Fibroblast of lung (primary cell): ENCODE measurements at regions not wholly inside any gene's neighbourhood (a gene's known extent, or its start where the extent isn't known, plus 50 kb on each side); places are given as distances from the start of the nearest gene placed in this dataset.

Experiments used
- DNase-seq, 2 donors: peaks; one replicate each; pipeline versions ENCODE4 v3.0.0 to v3.0.0-alpha.2; 2010; ENCODE audit warnings: low read depth in 2 of 2
- H2AFZ ChIP-seq: 2 replicates; pipeline ENCODE4 v1.5.1; 2012; ENCODE audit warnings: low read length, control low read depth, inconsistent platforms
- H3K27ac ChIP-seq: 2 replicates; pipeline ENCODE4 v1.5.1; 2011; ENCODE audit warnings: low read length, control low read depth; ENCODE audit not compliant: insufficient read depth
- H3K27me3 ChIP-seq: 2 replicates; pipeline ENCODE4 v1.5.1; 2011; ENCODE audit warnings: mild to moderate bottlenecking, low read length; ENCODE audit not compliant: control insufficient read depth, insufficient read depth
- H3K36me3 ChIP-seq: 2 replicates; pipeline ENCODE4 v1.5.1; 2011; ENCODE audit warnings: low read length; ENCODE audit not compliant: control insufficient read depth, insufficient read depth
- H3K4me1 ChIP-seq: 2 replicates; pipeline ENCODE4 v1.5.1; 2011; ENCODE audit warnings: low read length; ENCODE audit not compliant: control insufficient read depth, insufficient read depth; ENCODE audit errors: extremely low read depth
- H3K4me2 ChIP-seq: 2 replicates; pipeline ENCODE4 v1.5.1; 2011; ENCODE audit warnings: low read length, control low read depth; ENCODE audit not compliant: insufficient read depth; ENCODE audit errors: extremely low read depth
- H3K4me3 ChIP-seq, 4 experiments: fragments of 200-600 bp in 1 of 4; sonication (generic) in 1 of 4; replicated peaks in 1 of 4; 2 replicates each; pipeline ENCODE4 v1.5.1; 2011 to 2016; ENCODE audit warnings: low read length in 4 of 4, low read depth in 3 of 4, mild to moderate bottlenecking in 3 of 4, control low read depth in 2 of 4, inconsistent platforms in 1 of 4, mixed read lengths in 1 of 4; ENCODE audit not compliant: insufficient read depth in 1 of 4; ENCODE audit errors: control extremely low read depth in 1 of 4
- H3K79me2 ChIP-seq: 2 replicates; pipeline ENCODE4 v1.5.1; 2012; ENCODE audit warnings: mild to moderate bottlenecking, low read length, inconsistent platforms; ENCODE audit not compliant: control insufficient read depth, insufficient read depth
- H3K9ac ChIP-seq: 2 replicates; pipeline ENCODE4 v1.5.1; 2011; ENCODE audit warnings: mild to moderate bottlenecking, low read length, control low read depth; ENCODE audit not compliant: insufficient read depth
- H3K9me3 ChIP-seq: 2 replicates; pipeline ENCODE4 v1.5.1; 2012; ENCODE audit warnings: low read depth, low read length; ENCODE audit not compliant: control insufficient read depth, insufficient read depth
- H4K20me1 ChIP-seq: 2 replicates; pipeline ENCODE4 v1.5.1; 2011; ENCODE audit warnings: low read length; ENCODE audit not compliant: control insufficient read depth, insufficient read depth; ENCODE audit errors: extremely low read depth
- EZH2 ChIP-seq: IDR thresholded peaks from 2 replicates; pipeline ENCODE4 v1.5.1; 2012; ENCODE audit warnings: low read length, control low read depth, mild to moderate bottlenecking; ENCODE audit errors: missing control alignments
- TF ChIP-seq, protein P1 (sequence below), 2 donors: IDR thresholded peaks in 1 of 2; conservative IDR thresholded peaks in 1 of 2; 1 replicate in 1 of 2; 2 replicates in 1 of 2; pipeline ENCODE4 v1.5.1; 2011 to 2012; ENCODE audit warnings: low read length in 2 of 2, control low read depth in 1 of 2, inconsistent platforms in 1 of 2, low read depth in 1 of 2, mild to moderate bottlenecking in 1 of 2

DNA sequence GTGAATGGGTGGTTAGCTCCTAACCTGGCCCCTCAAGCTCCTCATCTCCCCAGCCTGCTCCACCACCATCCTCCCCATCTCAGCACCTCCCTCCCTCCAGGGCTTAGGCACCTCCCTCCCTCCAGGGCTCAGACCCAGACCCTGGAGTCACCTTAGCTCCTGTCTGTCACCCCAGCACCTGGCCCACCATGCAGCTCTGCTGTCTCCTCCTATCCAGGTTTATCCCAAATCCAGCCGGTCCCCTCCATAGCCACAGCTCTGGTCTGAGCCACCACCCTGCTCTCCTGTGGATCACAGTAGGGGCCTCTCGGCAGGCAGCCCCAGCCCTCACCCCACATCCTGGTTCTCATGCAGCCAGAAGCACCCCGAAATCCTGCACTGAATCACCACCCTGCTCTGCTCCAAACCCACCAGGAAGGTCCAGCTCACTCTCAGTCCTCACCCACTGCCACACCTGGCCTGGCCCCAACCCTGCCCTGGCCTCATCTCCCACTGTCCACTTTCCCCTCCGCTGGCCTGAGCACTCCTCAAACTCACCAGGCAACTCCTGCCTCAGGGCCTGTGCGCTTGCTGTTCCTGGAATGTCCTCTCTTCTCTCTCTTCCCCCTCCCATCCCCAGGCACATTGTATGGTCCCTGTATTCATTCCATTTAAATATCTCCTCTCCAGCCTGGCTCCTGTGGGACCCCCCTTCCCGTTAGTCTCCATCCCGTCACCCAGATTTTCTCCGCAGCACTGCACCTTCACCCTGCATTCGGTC lies 62.6 kb downstream of the DIO3 start:
- H2AFZ ChIP-seq = no peak overlapping the region
- H3K36me3 ChIP-seq = no peaks in the 10 kb centered on the region
- no peak overlapping the region for H3K4me2 ChIP-seq
- no peak overlapping the region for H3K27ac ChIP-seq
- TF ChIP-seq, protein P1, sequence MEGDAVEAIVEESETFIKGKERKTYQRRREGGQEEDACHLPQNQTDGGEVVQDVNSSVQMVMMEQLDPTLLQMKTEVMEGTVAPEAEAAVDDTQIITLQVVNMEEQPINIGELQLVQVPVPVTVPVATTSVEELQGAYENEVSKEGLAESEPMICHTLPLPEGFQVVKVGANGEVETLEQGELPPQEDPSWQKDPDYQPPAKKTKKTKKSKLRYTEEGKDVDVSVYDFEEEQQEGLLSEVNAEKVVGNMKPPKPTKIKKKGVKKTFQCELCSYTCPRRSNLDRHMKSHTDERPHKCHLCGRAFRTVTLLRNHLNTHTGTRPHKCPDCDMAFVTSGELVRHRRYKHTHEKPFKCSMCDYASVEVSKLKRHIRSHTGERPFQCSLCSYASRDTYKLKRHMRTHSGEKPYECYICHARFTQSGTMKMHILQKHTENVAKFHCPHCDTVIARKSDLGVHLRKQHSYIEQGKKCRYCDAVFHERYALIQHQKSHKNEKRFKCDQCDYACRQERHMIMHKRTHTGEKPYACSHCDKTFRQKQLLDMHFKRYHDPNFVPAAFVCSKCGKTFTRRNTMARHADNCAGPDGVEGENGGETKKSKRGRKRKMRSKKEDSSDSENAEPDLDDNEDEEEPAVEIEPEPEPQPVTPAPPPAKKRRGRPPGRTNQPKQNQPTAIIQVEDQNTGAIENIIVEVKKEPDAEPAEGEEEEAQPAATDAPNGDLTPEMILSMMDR (conservative IDR thresholded peaks at IDR 0.05 in 1 of 2, IDR thresholded peaks at IDR 0.05 in 1 of 2; ENCODE audit: low read depth in 1 of 2, low read length in 2 of 2) = no peak
- TF ChIP-seq EZH2 = no peak
- no peak overlapping the region for H3K4me3 ChIP-seq
- no peaks in the 10 kb centered on the region for H3K79me2 ChIP-seq
- no peaks in the 10 kb centered on the region for H3K9me3 ChIP-seq
- no peaks in the 10 kb centered on the region for H3K4me1 ChIP-seq
- H4K20me1 ChIP-seq = no peaks in the 10 kb centered on the region
- peaks cover 2% of the 10 kb centered on the region for H3K27me3 ChIP-seq
- DNase-seq = no peak
- H3K9ac ChIP-seq = no peak overlapping the region

DNA sequence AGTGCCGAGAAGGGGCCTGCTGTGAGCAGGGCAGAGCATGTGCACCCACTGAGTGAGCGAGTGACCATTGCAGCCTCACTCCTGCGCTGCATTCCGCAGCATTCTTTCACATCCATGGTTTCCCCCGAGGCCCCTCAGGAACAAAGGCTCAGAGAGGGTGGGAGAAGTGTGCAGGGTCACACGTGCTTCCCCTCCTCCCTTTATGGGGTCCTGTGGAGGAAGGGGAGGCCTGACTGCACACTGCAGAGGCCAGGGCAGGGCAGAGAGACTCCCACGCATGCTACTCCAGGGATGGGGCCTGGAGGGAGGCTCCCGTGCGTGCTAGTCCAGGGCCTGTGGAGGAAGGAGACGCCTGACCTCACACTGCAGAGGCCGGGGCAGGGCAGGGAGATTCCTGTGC lies 63.2 kb downstream of the DIO3 start:
- H3K27me3 ChIP-seq = peaks cover 2% of the 10 kb centered on the region
- TF ChIP-seq, protein P1 (conservative IDR thresholded peaks at IDR 0.05 in 1 of 2, IDR thresholded peaks at IDR 0.05 in 1 of 2; ENCODE audit: low read depth in 1 of 2, low read length in 2 of 2) = no peak
- TF ChIP-seq EZH2 = no peak

GRCh38 chr14:101625336-101626097 lies 64.2 kb downstream of the DIO3 start:
- H3K4me3 ChIP-seq = no peak overlapping the region
- H3K4me2 ChIP-seq = no peak overlapping the region
- peaks cover 2% of the 10 kb centered on the region for H3K27me3 ChIP-seq
- no peak for TF ChIP-seq EZH2
- TF ChIP-seq, protein P1 (conservative IDR thresholded peaks at IDR 0.05 in 1 of 2, IDR thresholded peaks at IDR 0.05 in 1 of 2; ENCODE audit: low read depth in 1 of 2, low read length in 2 of 2) = no peak
- no peak for DNase-seq
- H3K4me1 ChIP-seq = no peaks in the 10 kb centered on the region
- no peak overlapping the region for H3K27ac ChIP-seq
- H3K9me3 ChIP-seq = no peaks in the 10 kb centered on the region
- no peaks in the 10 kb centered on the region for H3K36me3 ChIP-seq
- no peaks in the 10 kb centered on the region for H4K20me1 ChIP-seq
- no peak overlapping the region for H3K9ac ChIP-seq
- H3K79me2 ChIP-seq = no peaks in the 10 kb centered on the region
- no peak overlapping the region for H2AFZ ChIP-seq

More for the DNA sequence above, 63.2 kb downstream of the DIO3 start:
- Histone ChIP-seq H3K9ac (no peak overlapping the region), H4K20me1 (no peaks in the 10 kb centered on the region), H2AFZ (no peak overlapping the region), H3K27ac (no peak overlapping the region), H3K36me3 (no peaks in the 10 kb centered on the region), H3K4me3 (no peak overlapping the region), H3K4me2 (no peak overlapping the region), H3K9me3 (no peaks in the 10 kb centered on the region), H3K79me2 (no peaks in the 10 kb centered on the region), H3K4me1 (no peaks in the 10 kb centered on the region)
- DNase-seq = no peak
